RWPE1 (cell line): ENCODE measurements at regions not wholly inside any gene's neighbourhood (a gene's known extent, or its start where the extent isn't known, plus 50 kb on each side); places are given as distances from the start of the nearest gene placed in this dataset.
"Not testable (repeated sequence)": the region's sequence is repeated elsewhere in the genome, so short reads cannot be mapped to it uniquely, and the experiment has no call there.

Experiments used
- CTCF ChIA-PET: fragments of 350-600 bp; sonication (Branson Sonifier 250); formaldehyde crosslinking; extraction: SDS; loops from one replicate; lab custom pipeline; 2021; lab: Yijun Ruan, JAX
- POLR2A ChIA-PET: fragments of 400-600 bp; formaldehyde crosslinking; extraction: SDS; loops from one replicate; lab custom pipeline; 2020; ENCODE audit warnings: antibody characterized with exemption; ENCODE audit not compliant: low non-redundant PET; lab: Yijun Ruan, JAX
- DNase-seq: peaks from one replicate; pipeline ENCODE4 v3.0.0; 2012; ENCODE audit warnings: low spot score
- H3K27ac ChIP-seq: fragments of 450-650 bp; 2 replicates; pipeline ENCODE4 v1.5.1; 2017
- CTCF ChIP-seq: fragments of 450-650 bp; conservative IDR thresholded peaks from 2 replicates; pipeline ENCODE4 v1.5.1; 2017; ENCODE audit warnings: low read depth, mild to moderate bottlenecking

DNA sequence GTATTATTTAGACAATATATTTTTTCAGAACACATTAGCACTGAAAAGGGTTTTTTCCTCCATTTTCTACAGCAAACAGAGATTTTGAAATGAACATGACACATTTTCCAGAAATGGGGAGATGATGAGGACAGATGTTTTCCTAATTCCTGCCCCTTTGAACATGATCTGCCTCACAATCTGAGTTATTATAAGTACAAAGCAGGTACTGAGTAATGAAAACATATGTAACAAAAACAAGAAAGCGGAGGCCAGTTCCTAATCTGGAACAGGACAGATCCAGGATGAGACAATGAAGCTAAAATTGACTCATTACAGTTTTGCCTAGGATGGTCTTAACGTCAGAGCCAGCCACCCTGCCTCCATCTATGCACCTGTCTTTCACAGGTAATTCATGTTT is 642.8 kb upstream of the NR2F2 start:
- H3K27ac ChIP-seq, result no peak overlapping the region
- no peak for DNase-seq
- no peak for TF ChIP-seq CTCF
- ChIA-PET CTCF (interaction anchor here (0.6 kb wide), 2 partner anchors 130 to 860 kb away, joined by 4 to 6 read pairs; no protein-coding TSS in a partner anchor), POLR2A (no interaction called here)

GRCh38 chr15:95690631-95691340 is 639.7 kb upstream of the NR2F2 start:
- no peak for TF ChIP-seq CTCF
- POLR2A ChIA-PET, result no interaction called here
- DNase-seq, result peak; percentile 30
- CTCF ChIA-PET, result no interaction called here
- no peak overlapping the region for H3K27ac ChIP-seq

- POLR2A ChIA-PET, result no interaction called here
- H3K27ac ChIP-seq, result no peak overlapping the region
- no peak for TF ChIP-seq CTCF
- DNase-seq, result no peak
- CTCF ChIA-PET, result no interaction called here
Measured at GRCh38 chr15:95693917-95694316, 636.6 kb upstream of the NR2F2 start.

GRCh38 chr15:95698230-95698629 is 632.3 kb upstream of the NR2F2 start:
- no peak for DNase-seq
- CTCF ChIA-PET, result no interaction called here
- TF ChIP-seq CTCF, result no peak
- no peak overlapping the region for H3K27ac ChIP-seq
- POLR2A ChIA-PET, result no interaction called here

- no peak for TF ChIP-seq CTCF
- H3K27ac ChIP-seq, result no peak overlapping the region
- ChIA-PET POLR2A (no interaction called here), CTCF (no interaction called here)
- DNase-seq, result no peak
Measured at GRCh38 chr15:95698951-95699350, 631.5 kb upstream of the NR2F2 start.

DNA sequence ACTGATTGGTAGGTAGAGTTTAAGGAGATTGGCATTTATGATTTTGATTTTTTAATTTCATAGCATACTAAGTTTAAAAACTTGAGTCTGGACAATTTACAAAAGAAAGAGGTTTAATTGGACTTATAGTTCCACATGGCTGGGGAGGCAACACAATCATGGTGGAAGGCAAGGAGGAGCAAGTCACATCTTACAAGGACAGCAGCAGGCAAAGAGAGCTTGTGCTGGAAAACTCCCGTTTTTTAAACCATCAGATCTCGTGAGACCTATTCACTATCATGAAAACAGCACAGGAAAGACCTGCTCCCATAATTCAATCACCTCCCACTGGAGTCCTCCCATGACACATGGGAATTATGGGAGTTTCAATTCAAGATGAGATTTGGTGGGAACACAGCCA is 630.9 kb upstream of the NR2F2 start:
- CTCF ChIA-PET, result no interaction called here
- DNase-seq, result no peak
- H3K27ac ChIP-seq, result no peak overlapping the region
- no peak for TF ChIP-seq CTCF
- POLR2A ChIA-PET, result no interaction called here

DNA sequence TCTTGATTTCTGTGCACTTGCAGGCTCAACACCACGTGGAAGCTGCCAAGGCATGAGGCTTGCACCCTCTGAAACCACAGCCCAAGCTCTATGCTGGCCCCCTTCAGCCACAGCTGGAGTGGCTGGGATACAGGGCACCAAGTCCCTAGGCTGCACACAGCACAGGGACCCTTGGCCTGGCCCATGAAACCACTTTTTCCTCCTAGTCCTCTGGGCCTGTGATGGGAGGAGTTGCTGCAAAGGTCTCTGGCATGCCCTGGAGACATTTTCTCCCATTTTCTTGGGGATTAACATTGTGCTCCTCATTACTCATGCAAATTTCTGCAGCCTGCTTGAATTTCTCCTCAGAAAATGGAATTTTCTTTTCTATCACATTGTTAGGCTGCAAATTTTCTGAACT is 629.8 kb upstream of the NR2F2 start:
- H3K27ac ChIP-seq, POLR2A ChIA-PET, DNase-seq, CTCF ChIA-PET: not testable (repeated sequence)
